Adrenal gland (tissue), 9 donors: ENCODE measurements at regions not wholly inside any gene's neighbourhood (a gene's known extent, or its start where the extent isn't known, plus 50 kb on each side); places are given as distances from the start of the nearest gene placed in this dataset.

Experiments
- DNase-seq, 7 donors: peaks; one replicate each; pipeline ENCODE4 v3.0.0-alpha.2; 2019 to 2020
- H3K27ac ChIP-seq, 5 donors: fragments of 200-600 bp; sonication (generic) in 4 of 5; 1 replicate in 3 of 5; 2 replicates in 2 of 5; pipeline versions ENCODE4 v1.5.1 to v1.8.0; 2016 to 2020; ENCODE audit warnings: mild to moderate bottlenecking in 1 of 5
- H3K27me3 ChIP-seq: fragments of 200-600 bp; 2 replicates; pipeline ENCODE4 v1.8.0; 2021
- H3K36me3 ChIP-seq, 2 donors: fragments of 200-600 bp; replicated peaks in 1 of 2; 1 replicate in 1 of 2; 2 replicates in 1 of 2; pipeline versions ENCODE4 v1.5.1 to v1.8.0; 2018 to 2022
- H3K4me1 ChIP-seq, 2 donors: fragments of 200-600 bp; replicated peaks in 1 of 2; 1 replicate in 1 of 2; 2 replicates in 1 of 2; pipeline versions ENCODE4 v1.5.1 to v1.8.0; 2018 to 2021
- H3K4me3 ChIP-seq, 4 donors: fragments of 200-600 bp; sonication (generic) in 3 of 4; one replicate each; pipeline ENCODE4 v1.5.1; 2016 to 2018
- H3K9me3 ChIP-seq, 3 donors: fragments of 200-600 bp; sonication (generic) in 1 of 3; replicated peaks in 1 of 3; 1 replicate in 2 of 3; 2 replicates in 1 of 3; pipeline versions ENCODE4 v1.5.1 to v1.8.0; 2016 to 2021
- CTCF ChIP-seq, 6 experiments: fragments of 450-650 bp in 4 of 6; fragments of 200-600 bp in 2 of 6; sonication (generic) in 1 of 6; IDR thresholded peaks; 1 replicate in 5 of 6; 2 replicates in 1 of 6; pipeline versions ENCODE4 v1.5.1 to v1.8.0; 2016 to 2021; ENCODE audit warnings: antibody characterized with exemption in 6 of 6, mild to moderate bottlenecking in 2 of 6, moderate library complexity in 1 of 6
- POLR2A ChIP-seq, 2 donors: fragments of 450-650 bp; IDR thresholded peaks; one replicate each; pipeline ENCODE4 v1.6.1; 2017; ENCODE audit warnings: antibody characterized with exemption in 2 of 2, mild to moderate bottlenecking in 2 of 2, moderate library complexity in 1 of 2
- WGBS, 4 donors: extraction: QIAGEN DNeasy Blood & Tissue Kit in 2 of 4; methylation state at CpG; one replicate each; pipeline versions ENCODE4 v1.1.5 to v1.1.7; 2013 to 2017; 5-methylcytosine and 5-hydroxymethylcytosine counted together
- intact Hi-C, 2 donors: fragments of 100-400 bp; cut with DNase I; formaldehyde crosslinking; loops; one replicate each; pipeline versions ENCODE4 v1.14.1 to v1.15.0; 2022 to 2023
- donor health status: healthy with polysubstance abuse.
- donor health status: Bipolar disorder and iron deficiency.
- donor health status: DM: yes; HTN: yes; CAD: no.
- donor health status: DM: no; HTN: no; CAD: no.
- donor health status: DM: no; HTN: no; CAD: no.

GRCh38 chr14:101464310-101464983, 96.8 kb upstream of the DIO3 start:
- 78 to 90% (median 84%) methylated on average over 15 to 17 of the region's 17 CpGs for WGBS, 4 donors
- TF ChIP-seq CTCF (IDR thresholded peaks at IDR 0.05) (no peak), POLR2A (IDR thresholded peaks at IDR 0.05) (no peak)
- DNase-seq, result peak in 1 of 7 donors; percentile 33
- Histone ChIP-seq H3K9me3 (no peaks in the 10 kb centered on the region), H3K27ac (no peak overlapping the region), H3K36me3 (no peaks in the 10 kb centered on the region), H3K4me1 (no peaks in the 10 kb centered on the region), H3K4me3 (no peak overlapping the region), H3K27me3 (peaks cover 12% of the 10 kb centered on the region)
- intact Hi-C loops, result no loop called here

DNA sequence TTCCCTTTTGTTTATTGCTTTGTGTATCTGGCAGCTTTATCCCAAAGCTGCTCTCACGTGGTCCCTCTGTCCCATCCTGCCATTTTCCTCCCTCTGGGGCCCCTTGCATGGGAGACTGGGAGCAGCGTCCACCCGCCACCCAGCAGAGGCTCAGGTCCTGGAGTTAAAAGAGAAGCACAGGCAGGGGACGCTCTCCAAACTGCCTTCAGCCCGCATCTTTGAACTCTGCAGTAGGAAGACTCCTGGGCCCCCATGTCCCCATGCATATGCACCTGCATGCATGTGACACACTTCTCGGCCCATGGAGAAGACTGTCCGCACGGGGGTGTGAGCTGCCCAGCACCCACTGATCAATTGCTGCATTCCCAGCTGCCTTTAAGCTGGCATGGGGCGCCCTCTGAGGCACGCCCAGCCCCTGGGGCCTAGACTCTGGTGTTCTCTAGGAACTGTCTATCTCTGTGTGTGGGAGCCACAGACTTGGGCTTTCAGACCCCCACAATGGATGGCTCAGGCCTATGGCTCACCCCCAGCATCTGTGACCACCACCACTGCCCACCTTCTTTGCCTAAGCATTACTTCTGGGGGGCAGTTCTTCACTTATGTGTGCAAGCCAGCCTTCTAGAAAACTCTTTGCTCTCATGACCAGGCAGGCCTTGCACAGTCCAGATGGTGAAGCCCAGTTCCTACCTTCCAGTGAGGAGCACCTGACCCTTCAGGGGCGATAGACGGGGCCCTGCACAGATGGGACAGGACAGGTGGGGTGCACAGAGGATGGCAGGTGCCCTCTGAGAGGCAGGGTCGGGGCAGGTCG, 96.1 kb upstream of the DIO3 start:
- peaks cover 4% of the 10 kb centered on the region for H3K27me3 ChIP-seq
- peak in 1 of 7 donors; percentile 35 for DNase-seq

GRCh38 chr14:101465795-101466448, 95.4 kb upstream of the DIO3 start:
- H3K36me3 ChIP-seq, result no peaks in the 10 kb centered on the region
- TF ChIP-seq CTCF (IDR thresholded peaks at IDR 0.05), result no peak
- no peak for TF ChIP-seq POLR2A (IDR thresholded peaks at IDR 0.05)
- DNase-seq, result peak in 1 of 7 donors; percentile 40

More for the DNA sequence above, 96.1 kb upstream of the DIO3 start:
- WGBS, 4 donors, result 83 to 92% (median 89%) methylated on average over 5 to 14 of the region's 14 CpGs
- no peak for TF ChIP-seq CTCF (IDR thresholded peaks at IDR 0.05)
- no peak for TF ChIP-seq POLR2A (IDR thresholded peaks at IDR 0.05)
- intact Hi-C loops, result no loop called here
- no peak overlapping the region for H3K4me3 ChIP-seq
- H3K9me3 ChIP-seq, result no peaks in the 10 kb centered on the region
- H3K4me1 ChIP-seq, result no peaks in the 10 kb centered on the region
- no peak overlapping the region for H3K27ac ChIP-seq
- no peaks in the 10 kb centered on the region for H3K36me3 ChIP-seq

More at GRCh38 chr14:101465795-101466448, 95.4 kb upstream of the DIO3 start:
- no peak overlapping the region for H3K4me3 ChIP-seq
- intact Hi-C loops, result no loop called here
- H3K9me3 ChIP-seq, result no peaks in the 10 kb centered on the region
- no peaks in the 10 kb centered on the region for H3K27me3 ChIP-seq
- 71 to 89% (median 86%) methylated on average over 6 to 9 of the region's 9 CpGs for whole genome bisulfite sequencing, 4 donors
- H3K27ac ChIP-seq, result no peak overlapping the region
- H3K4me1 ChIP-seq, result no peaks in the 10 kb centered on the region
